GM12892 (cell line): ENCODE measurements at regions not wholly inside any gene's neighbourhood (a gene's known extent, or its start where the extent isn't known, plus 50 kb on each side); places are given as distances from the start of the nearest gene placed in this dataset.

Experiments used
- POLR2A ChIP-seq: IDR thresholded peaks from 2 replicates; pipeline ENCODE4 v1.6.1; 2011; ENCODE audit warnings: low read depth, low read length, control low read depth
- POLR2AphosphoS5 ChIP-seq: IDR thresholded peaks from 2 replicates; pipeline ENCODE4 v1.6.1; 2011; ENCODE audit warnings: low read depth, low read length, control low read depth
- TAF1 ChIP-seq: IDR thresholded peaks from 2 replicates; pipeline ENCODE4 v1.6.1; 2011; ENCODE audit warnings: low read depth, mild to moderate bottlenecking, control low read depth, low read length, borderline replicate concordance

DNA sequence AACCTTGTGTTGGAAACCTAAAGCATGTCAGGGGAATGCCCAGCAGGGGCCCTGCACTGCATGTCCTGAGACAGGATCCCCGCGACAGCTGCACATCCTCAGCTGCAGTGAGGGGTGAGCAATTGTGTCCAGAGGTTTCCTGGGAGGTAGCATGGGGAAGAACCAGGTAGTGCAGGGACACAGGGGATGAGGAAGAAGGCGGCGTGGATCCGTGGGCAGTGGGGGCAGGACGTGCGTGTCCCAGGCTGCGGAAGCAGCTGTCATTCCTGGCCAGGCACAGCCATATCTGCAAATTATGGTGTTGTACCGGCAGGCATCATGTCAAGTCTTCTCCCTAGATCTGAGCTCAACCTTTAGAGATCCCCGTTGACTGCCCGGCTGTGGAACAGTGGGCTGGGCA, 238.2 kb upstream of the MYT1L start:
- no peak for TF ChIP-seq POLR2A
- no peak for TF ChIP-seq POLR2AphosphoS5
- no peak for TF ChIP-seq TAF1
